ENCODE measurements at regions not wholly inside any gene's neighbourhood (a gene's known extent, or its start where the extent isn't known, plus 50 kb on each side); places are given as distances from the start of the nearest gene placed in this dataset.

GRCh38 chr6:167049275-167049674 lies 50.1 kb downstream of the CEP43 start:
- FAIRE-seq: no peak

GRCh38 chr6:167050903-167051302 lies 51.7 kb downstream of the CEP43 start:
- no peak for FAIRE-seq

- peak; percentile 57 for FAIRE-seq
Observed at GRCh38 chr6:167053895-167054530, 54.8 kb downstream of the CEP43 start.

GRCh38 chr6:167054987-167055386 lies 55.8 kb downstream of the CEP43 start:
- FAIRE-seq: no peak

DNA sequence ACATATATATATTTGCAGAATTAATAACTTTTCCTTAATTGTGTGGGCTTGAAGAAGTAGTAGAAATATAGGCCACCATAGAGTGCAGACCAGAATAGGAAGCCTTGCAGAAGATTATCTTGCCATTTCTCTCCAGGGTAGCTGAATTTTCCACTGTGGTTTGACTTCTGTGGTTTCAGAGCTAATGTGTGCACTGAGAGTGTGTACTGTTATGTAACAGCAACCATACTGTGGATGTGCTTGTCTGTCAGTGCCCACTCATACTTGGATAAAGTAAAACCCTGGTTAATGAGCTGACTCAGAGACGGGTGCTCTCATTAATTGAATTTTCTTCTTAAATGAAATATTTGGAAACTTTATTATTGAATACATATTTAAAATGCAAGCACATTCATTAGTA lies 57.2 kb downstream of the CEP43 start:
- no peak for FAIRE-seq

DNA sequence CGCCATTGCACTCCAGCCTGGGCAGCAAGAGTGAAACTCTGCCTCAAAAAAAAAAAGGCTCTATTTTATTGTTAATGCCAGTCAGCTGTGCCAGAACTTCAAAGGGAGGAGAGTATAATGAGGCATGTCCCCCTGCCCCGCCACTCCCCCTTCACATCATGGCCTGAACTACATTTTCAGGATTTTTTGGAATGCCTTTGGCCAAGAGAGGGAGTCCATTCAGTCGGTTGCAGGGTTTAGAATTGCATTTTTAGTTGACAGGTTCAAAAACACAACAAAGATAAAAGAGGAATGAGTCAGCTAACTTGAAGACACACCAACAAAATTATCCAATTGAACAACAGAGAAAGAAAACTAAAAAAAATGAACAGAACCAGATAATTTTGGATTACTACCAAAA lies 59.1 kb downstream of the CEP43 start:
- peak; percentile 86 for FAIRE-seq

Data from endometrium (tissue), 2 donors.